GM12878 (cell line): ENCODE measurements at regions not wholly inside any gene's neighbourhood (a gene's known extent, or its start where the extent isn't known, plus 50 kb on each side); places are given as distances from the start of the nearest gene placed in this dataset.

ENCODE experiments used
- ATAC-seq: fragments of 200-7000 bp; cut with Tn5 transposase; 3 replicates; pipeline ENCODE4 v1.9.1; 2020; ENCODE audit warnings: mild to moderate bottlenecking, moderate library complexity
- BruUV-seq: library from RNA; stranded (reverse); fragments of 400-500 nt; replicated peaks from 2 replicates; lab custom pipeline; 2021; lab: Mats Ljungman, UMichigan
- CTCF ChIA-PET: fragments of 300-600 bp; sonication (Branson Sonifier 250); formaldehyde crosslinking; extraction: SDS; loops from one replicate; lab custom pipeline; 2021; ENCODE audit warnings: inconsistent platforms; lab: Yijun Ruan, JAX
- POLR2A ChIA-PET: fragments of 350-600 bp; formaldehyde crosslinking; extraction: SDS; loops from one replicate; lab custom pipeline; 2021; ENCODE audit warnings: inconsistent platforms; lab: Charles Lee
- RAD21 ChIA-PET: fragments of 300-600 bp; sonication (Branson Sonifier 250); formaldehyde crosslinking; loops from one replicate; lab custom pipeline; 2023; ENCODE audit warnings: antibody characterized with exemption; ENCODE audit not compliant: unreplicated experiment; lab: Charles Lee
- SMC1A ChIA-PET: fragments of 300-600 bp; sonication (Branson Sonifier 250); formaldehyde crosslinking; loops from one replicate; lab custom pipeline; 2023; ENCODE audit not compliant: unreplicated experiment, uncharacterized antibody; lab: Charles Lee
- DNase-seq: peaks from one replicate; pipeline ENCODE4 v3.0.0-alpha.2; 2011; ENCODE audit warnings: low read depth, low spot score
- FAIRE-seq: peaks from 3 replicates; lab custom pipeline; 2011; peaks lifted over from hg19 to GRCh38; lab: Jason Lieb, UNC
- H2AFZ ChIP-seq: 2 replicates; pipeline ENCODE4 v1.6.0; 2011; ENCODE audit warnings: low read depth, low read length, control low read depth; ENCODE audit not compliant: control insufficient read depth
- H3K27ac ChIP-seq: 2 replicates; pipeline ENCODE4 v1.5.1; 2011; ENCODE audit warnings: control low read depth; ENCODE audit not compliant: control insufficient read depth, insufficient read depth
- H3K27me3 ChIP-seq, 2 experiments: replicated peaks in 1 of 2; 2 replicates each; pipeline versions ENCODE4 v1.6.0 to v1.6.1; 2011; ENCODE audit warnings: low read length in 1 of 2; ENCODE audit not compliant: control insufficient read depth in 2 of 2, insufficient read depth in 2 of 2
- H3K36me3 ChIP-seq, 2 experiments: 2 replicates each; pipeline ENCODE4 v1.5.1; 2011; ENCODE audit warnings: low read length in 1 of 2; ENCODE audit not compliant: control insufficient read depth in 2 of 2, insufficient read depth in 2 of 2
- H3K4me1 ChIP-seq: 2 replicates; pipeline ENCODE4 v1.6.1; 2011; ENCODE audit warnings: mild to moderate bottlenecking, low read length, moderate library complexity, mixed read lengths; ENCODE audit not compliant: control insufficient read depth, insufficient read depth
- H3K4me2 ChIP-seq: 2 replicates; pipeline ENCODE4 v1.6.0; 2011; ENCODE audit warnings: control low read depth; ENCODE audit not compliant: control insufficient read depth, insufficient read depth
- H3K4me3 ChIP-seq: fragments of 200-600 bp; sonication (generic); 2 replicates; pipeline ENCODE4 v1.5.1; 2016
- H3K79me2 ChIP-seq: 2 replicates; pipeline ENCODE4 v1.6.0; 2011; ENCODE audit warnings: low read length; ENCODE audit not compliant: control insufficient read depth, insufficient read depth
- H3K9ac ChIP-seq: 2 replicates; pipeline ENCODE4 v1.8.0; 2011; ENCODE audit warnings: low read length, control low read depth, mixed read lengths; ENCODE audit not compliant: control insufficient read depth, insufficient read depth
- H3K9me3 ChIP-seq: replicated peaks from 3 replicates; pipeline ENCODE4 v1.5.1; 2011; ENCODE audit warnings: mild to moderate bottlenecking, low read length; ENCODE audit not compliant: control insufficient read depth, insufficient read depth
- H4K20me1 ChIP-seq: 2 replicates; pipeline ENCODE4 v1.6.0; 2011; ENCODE audit not compliant: control insufficient read depth, insufficient read depth
- ASH2L ChIP-seq: fragments of 300-600, 200-600 bp; sonication (generic); IDR thresholded peaks from 2 replicates; pipeline ENCODE4 v1.6.1; 2017; ENCODE audit warnings: low read depth, mild to moderate bottlenecking, borderline replicate concordance
- BCL11A ChIP-seq: IDR thresholded peaks from 2 replicates; pipeline ENCODE4 v1.6.1; 2011; ENCODE audit warnings: low read depth, low read length
- CEBPZ ChIP-seq: fragments of 150-350 bp; IDR thresholded peaks from 2 replicates; pipeline ENCODE4 v1.6.1; 2016; ENCODE audit warnings: low read depth, low read length
- CREM ChIP-seq: IDR thresholded peaks from 2 replicates; pipeline ENCODE4 v1.6.1; 2014; ENCODE audit warnings: antibody characterized with exemption, low read depth
- EED ChIP-seq: sonication (generic); IDR thresholded peaks from 2 replicates; pipeline ENCODE4 v1.6.1; 2016; ENCODE audit warnings: antibody characterized with exemption, low read depth
- HDGF ChIP-seq: fragments of 450-650 bp; IDR thresholded peaks from 2 replicates; pipeline ENCODE4 v1.6.1; 2016; ENCODE audit warnings: antibody characterized with exemption
- JUND ChIP-seq: IDR thresholded peaks from 2 replicates; pipeline ENCODE4 v1.6.1; 2012; ENCODE audit warnings: low read depth, mild to moderate bottlenecking, low read length, improper control_type of control experiment, moderate library complexity
- MLLT1 ChIP-seq: fragments of 450-650 bp; IDR thresholded peaks from 2 replicates; pipeline ENCODE4 v1.6.1; 2016; ENCODE audit warnings: mild to moderate bottlenecking
- MTA2 ChIP-seq: fragments of 450-650 bp; IDR thresholded peaks from 2 replicates; pipeline ENCODE4 v1.6.1; 2016; ENCODE audit warnings: low read depth, mild to moderate bottlenecking, moderate library complexity
- MXI1 ChIP-seq: fragments of 150-350 bp; IDR thresholded peaks from 2 replicates; pipeline ENCODE4 v1.6.1; 2011; ENCODE audit warnings: low read depth, mild to moderate bottlenecking, inconsistent platforms, low read length, improper control_type of control experiment
- MYC ChIP-seq: IDR thresholded peaks from 2 replicates; pipeline ENCODE4 v1.6.1; 2011; ENCODE audit warnings: mild to moderate bottlenecking, low read length, moderate library complexity, inconsistent platforms; ENCODE audit not compliant: insufficient read depth, insufficient replicate concordance, insufficient read length, severe bottlenecking
- NFYA ChIP-seq: IDR thresholded peaks from 2 replicates; pipeline ENCODE4 v1.6.1; 2011; ENCODE audit warnings: low read depth, mild to moderate bottlenecking, low read length, improper control_type of control experiment, borderline replicate concordance
- PAX8 ChIP-seq: fragments of 450-650 bp; IDR thresholded peaks from 2 replicates; pipeline ENCODE4 v1.6.1; 2017; ENCODE audit warnings: mild to moderate bottlenecking, moderate library complexity
- RELA ChIP-seq: fragments of 450-650 bp; IDR thresholded peaks from 2 replicates; pipeline ENCODE4 v1.8.0; 2014; ENCODE audit warnings: borderline replicate concordance; ENCODE audit not compliant: partially characterized antibody
- SIX5 ChIP-seq: IDR thresholded peaks from 2 replicates; pipeline ENCODE4 v1.6.1; 2011; ENCODE audit warnings: mild to moderate bottlenecking, low read depth, low read length, moderate library complexity; ENCODE audit not compliant: severe bottlenecking
- ZSCAN29 ChIP-seq: fragments of 450-650 bp; IDR thresholded peaks from 2 replicates; pipeline ENCODE4 v1.6.1; 2017; ENCODE audit warnings: mild to moderate bottlenecking, moderate library complexity
- WGBS: methylation state at CpG from one replicate; pipeline ENCODE4 v1.1.6; 2016; ENCODE audit warnings: low lambda C conversion rate; ENCODE audit not compliant: insufficient replicate concordance, insufficient coverage; ENCODE audit errors: missing lambda C conversion rate; 5-methylcytosine and 5-hydroxymethylcytosine counted together
- in situ Hi-C: fragments of 300-500 bp; cut with MboI; formaldehyde crosslinking; loops from 9 replicates; pipeline ENCODE4 v1.14.3; 2018; ENCODE audit warnings: mixed read lengths
- intact Hi-C: fragments of 100-400 bp; cut with micrococcal nuclease; formaldehyde crosslinking; loops from one replicate; pipeline ENCODE4 v1.14.2; 2022; ENCODE audit not compliant: unreplicated experiment
- TF ChIP-seq, protein P1 (sequence below): IDR thresholded peaks from 2 replicates; pipeline ENCODE4 v1.6.1; 2011; ENCODE audit warnings: borderline replicate concordance, low read depth, mild to moderate bottlenecking, moderate library complexity, low read length; ENCODE audit not compliant: insufficient read depth, poor library complexity, severe bottlenecking

- H3K4me1 ChIP-seq: no peaks in the 10 kb centered on the region
- ChIA-PET POLR2A (interaction anchor here (0.7 kb wide), 1 partner anchor 76 kb away, joined by 3 read pairs; no protein-coding TSS in a partner anchor), CTCF (no interaction called here), SMC1A (interaction anchor here (0.6 to 0.9 kb wide), 3 partner anchors 19 to 1344 kb away, joined by 3 read pairs; no protein-coding TSS in a partner anchor), RAD21 (no interaction called here)
- WGBS: 60% methylated on average over 1 of the region's 1 CpG
- H3K4me3 ChIP-seq: no peak overlapping the region
- H3K4me2 ChIP-seq: no peak overlapping the region
- H3K27ac ChIP-seq: no peak overlapping the region
- DNase-seq: no peak
- in situ Hi-C loops (no loop called here), intact Hi-C loops (no loop called here)
- no peaks in the 10 kb centered on the region for H3K79me2 ChIP-seq
- H3K9me3 ChIP-seq: no peaks in the 10 kb centered on the region
- ATAC-seq: no peak
- H3K27me3 ChIP-seq: no peaks in the 10 kb centered on the region
- H3K9ac ChIP-seq: no peak overlapping the region
- H4K20me1 ChIP-seq: no peaks in the 10 kb centered on the region
- no peak for FAIRE-seq
- TF ChIP-seq MLLT1 (no peak), PAX8 (no peak), ZSCAN29 (no peak), MTA2 (no peak), NFYA (no peak), EED (no peak), JUND (no peak), CREM (no peak), SIX5 (no peak), HDGF (no peak), CEBPZ (no peak), MXI1 (no peak), BCL11A (no peak), RELA (no peak), ASH2L (no peak), MYC (no peak)
- TF ChIP-seq, protein P1, sequence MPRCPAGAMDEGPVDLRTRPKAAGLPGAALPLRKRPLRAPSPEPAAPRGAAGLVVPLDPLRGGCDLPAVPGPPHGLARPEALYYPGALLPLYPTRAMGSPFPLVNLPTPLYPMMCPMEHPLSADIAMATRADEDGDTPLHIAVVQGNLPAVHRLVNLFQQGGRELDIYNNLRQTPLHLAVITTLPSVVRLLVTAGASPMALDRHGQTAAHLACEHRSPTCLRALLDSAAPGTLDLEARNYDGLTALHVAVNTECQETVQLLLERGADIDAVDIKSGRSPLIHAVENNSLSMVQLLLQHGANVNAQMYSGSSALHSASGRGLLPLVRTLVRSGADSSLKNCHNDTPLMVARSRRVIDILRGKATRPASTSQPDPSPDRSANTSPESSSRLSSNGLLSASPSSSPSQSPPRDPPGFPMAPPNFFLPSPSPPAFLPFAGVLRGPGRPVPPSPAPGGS: no peak
- H2AFZ ChIP-seq: no peak overlapping the region
- H3K36me3 ChIP-seq: no peaks in the 10 kb centered on the region
- no TSS peak for BruUV-seq
Measured at GRCh38 chr10:4230036-4230435, 445.0 kb upstream of the KLF6 start.
